Left ventricle myocardium superior (tissue), 1 donor: ENCODE measurements at regions not wholly inside any gene's neighbourhood (a gene's known extent, or its start where the extent isn't known, plus 50 kb on each side); places are given as distances from the start of the nearest gene placed in this dataset.
"Not testable (repeated sequence)": the region's sequence is repeated elsewhere in the genome, so short reads cannot be mapped to it uniquely, and the experiment has no call there.

ENCODE experiments used
- ATAC-seq: fragments of 200-7000 bp; cut with Tn5 transposase; one replicate; pipeline ENCODE4 v1.9.1; 2020; ENCODE audit warnings: mild to moderate bottlenecking, moderate library complexity
- DNase-seq: peaks from one replicate; pipeline ENCODE4 v3.0.0-alpha.2; 2020
- intact Hi-C: fragments of 100-400 bp; cut with micrococcal nuclease; formaldehyde crosslinking; loops from one replicate; pipeline ENCODE4 v1.11.0; 2022
- donor health status: DM: no; HTN: yes; CAD: no; lungs with severe emphysema.

DNA sequence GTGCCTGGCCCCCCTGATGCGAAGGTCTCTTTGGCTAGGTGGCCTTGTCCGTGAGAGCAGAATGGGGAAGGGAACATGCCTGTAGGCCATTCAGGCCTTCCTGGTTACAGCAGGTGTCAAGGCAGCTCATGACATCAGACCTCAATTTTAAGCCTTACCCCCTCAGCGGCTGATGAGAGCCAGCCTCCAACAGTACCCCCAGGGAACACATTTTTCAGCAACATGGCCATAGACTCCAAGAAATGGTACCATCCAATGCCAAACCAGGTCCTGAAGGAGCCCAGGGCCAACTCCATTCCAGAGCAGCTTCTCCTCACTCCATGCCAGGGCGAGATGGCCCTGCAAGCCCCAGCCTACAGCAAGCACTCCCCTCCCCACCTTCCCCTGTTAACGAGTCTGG is 199.2 kb downstream of the SMAD2 start:
- no peak for ATAC-seq
- intact Hi-C loops, result no loop called here
- DNase-seq, result no peak

DNA sequence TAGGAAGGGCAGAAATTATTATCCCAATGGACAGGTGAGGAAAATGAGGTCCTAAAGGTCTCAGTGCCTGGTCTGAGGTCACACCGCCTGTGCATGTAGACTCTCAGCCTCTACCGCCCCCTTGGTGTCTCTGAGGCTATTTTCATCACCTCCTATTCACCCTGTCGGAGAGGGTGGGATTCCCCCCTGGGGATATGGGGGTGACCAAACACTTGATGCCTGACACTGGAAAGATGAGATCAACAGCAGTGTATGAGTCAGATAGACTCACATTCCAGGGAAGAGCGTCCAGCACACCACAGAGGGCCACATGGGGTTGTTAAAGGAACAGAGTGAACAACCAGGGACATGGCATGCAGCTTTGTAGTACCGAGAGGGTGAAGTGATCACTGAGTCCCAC is 199.7 kb downstream of the SMAD2 start:
- intact Hi-C loops, result no loop called here
- ATAC-seq (no peak), DNase-seq (no peak)

DNA sequence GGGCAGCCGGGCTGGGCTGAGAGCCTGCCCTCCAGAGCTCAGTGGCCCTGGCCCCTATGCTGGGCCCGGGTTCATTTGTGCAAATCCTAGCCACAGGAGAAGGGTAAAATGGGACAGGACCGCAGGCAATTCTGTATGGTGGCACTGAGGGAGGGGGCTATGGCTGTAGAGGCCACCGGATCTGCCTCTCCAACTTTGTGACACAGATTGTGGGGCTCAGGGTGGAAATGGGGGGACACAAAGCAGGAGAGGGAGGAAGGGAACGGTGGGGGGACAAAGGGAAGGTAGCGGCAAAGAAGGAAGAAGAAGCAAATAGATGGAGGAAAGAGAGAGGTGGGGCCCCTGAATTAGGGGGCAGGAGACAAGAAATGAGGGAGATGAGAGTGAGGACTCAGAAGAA is 201.1 kb downstream of the SMAD2 start:
- intact Hi-C loops, result no loop called here
- ATAC-seq, result no peak
- DNase-seq, result no peak

DNA sequence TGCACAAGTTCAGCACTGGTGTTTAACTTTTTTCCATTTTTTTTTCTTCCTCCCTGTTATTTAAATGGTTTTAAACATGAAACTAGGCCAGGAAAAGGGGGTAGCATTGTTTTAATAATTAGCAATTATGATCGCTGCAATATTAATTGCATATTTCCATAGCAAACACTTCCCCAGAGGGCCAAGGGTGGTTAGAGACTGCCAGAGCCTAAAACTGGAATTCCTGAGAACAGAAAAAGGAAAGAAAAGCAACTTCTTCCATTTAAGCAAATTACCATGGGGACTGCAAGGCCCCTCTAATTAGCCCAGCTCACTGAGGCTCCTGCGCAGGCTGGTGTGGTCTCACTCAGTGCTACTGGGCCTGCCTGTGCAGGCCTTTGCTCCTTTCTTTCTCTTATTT is 201.5 kb downstream of the SMAD2 start:
- ATAC-seq, result no peak
- DNase-seq, result no peak
- intact Hi-C loops, result no loop called here

DNA sequence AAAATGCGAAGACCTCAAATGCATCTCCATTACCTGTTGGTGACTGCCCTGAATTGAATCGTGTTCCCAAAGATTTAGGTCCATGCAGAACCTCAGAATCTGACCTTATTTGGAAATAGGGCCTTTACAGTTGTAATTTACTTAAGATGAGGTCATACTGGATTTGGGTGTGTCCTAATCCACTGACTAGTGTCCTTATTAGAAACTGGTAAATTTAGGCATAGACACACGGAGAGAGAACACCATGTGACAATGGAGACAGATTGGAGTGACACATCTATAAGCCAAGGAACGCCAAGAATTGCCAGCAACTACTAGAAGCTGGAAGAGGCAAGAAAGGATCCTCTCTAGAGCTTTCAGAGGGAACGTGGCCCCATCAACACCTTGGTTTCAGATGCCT is 203.1 kb downstream of the SMAD2 start:
- intact Hi-C loops, result no loop called here
- ATAC-seq (no peak), DNase-seq (no peak)

DNA sequence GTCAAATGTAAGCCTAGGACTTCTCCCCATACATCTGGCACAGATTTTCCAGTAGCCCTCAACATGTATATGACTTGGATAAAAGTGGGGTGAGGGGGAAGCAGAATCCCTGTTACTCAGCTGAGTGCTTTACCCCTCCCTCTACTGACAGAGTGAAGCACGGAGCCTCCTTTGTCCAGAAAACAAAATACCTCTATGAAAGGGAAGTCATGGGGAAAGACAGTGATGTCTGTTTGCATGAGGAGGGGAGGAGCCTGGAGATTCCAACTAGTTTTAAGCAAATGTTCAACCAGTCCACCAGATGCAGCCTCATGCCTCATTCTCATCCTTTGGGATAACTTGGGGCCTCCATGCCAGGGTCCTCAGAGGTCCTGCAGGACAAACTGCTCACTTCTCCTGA is 203.9 kb downstream of the SMAD2 start:
- ATAC-seq (no peak), DNase-seq (no peak)
- intact Hi-C loops, result no loop called here

DNA sequence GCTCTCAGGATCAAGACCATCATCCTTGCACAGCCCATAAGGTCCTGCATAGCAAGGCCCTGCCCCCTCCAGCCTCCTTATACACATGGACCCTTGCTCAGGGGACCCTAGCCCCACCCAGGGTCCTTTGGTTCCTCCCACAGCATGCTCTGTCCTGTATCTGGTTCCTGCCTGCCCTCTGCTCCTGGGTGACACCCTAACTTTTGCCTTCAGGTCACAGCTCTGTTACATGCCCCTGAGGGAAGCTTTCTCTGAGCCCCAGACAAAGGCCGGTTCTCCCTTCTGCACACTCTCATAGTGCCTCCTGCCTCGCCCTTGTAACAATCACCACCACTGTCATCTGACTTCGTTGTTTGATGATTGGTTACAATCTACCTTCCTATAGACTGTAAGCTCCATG is 204.8 kb downstream of the SMAD2 start:
- DNase-seq (no peak), ATAC-seq (no peak)
- intact Hi-C loops, result no loop called here

DNA sequence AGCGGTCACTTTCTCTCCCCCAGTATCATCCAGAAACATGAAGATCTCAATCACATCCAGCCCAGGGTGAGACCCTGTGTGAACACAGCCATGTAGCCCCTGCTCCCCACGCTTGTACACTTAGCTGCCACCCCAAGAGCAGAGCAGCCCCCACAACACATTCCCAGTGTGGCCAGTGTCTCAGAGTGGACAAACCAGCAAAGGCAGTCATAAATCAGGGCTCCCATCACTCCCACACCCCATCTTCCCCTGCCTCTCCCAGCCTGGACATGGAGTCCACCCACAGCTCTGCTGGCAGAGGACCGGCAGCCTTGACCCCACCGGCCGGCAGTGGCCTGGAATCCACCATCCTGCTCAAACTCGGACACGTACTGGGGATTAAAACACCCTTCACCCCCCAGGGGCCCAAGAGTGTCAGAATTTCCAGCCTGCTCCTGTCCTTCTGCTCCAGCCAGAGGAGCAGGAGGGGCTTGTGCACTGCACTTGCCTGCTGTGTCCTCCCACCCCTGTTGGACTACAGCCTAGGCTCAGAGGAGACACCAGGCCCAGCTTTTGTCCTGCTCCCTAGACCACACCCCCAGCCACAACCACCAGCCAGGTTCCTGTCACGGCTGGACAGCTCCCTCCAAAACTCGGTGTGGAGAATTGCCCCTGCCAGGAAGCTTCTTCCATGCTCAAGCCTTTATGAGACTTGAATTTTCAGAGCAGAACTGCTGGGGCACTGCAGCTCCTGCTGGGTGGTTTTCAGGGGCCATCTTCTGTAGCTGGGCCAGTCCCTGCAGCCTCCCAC is 206.1 kb downstream of the SMAD2 start:
- no peak for DNase-seq
- ATAC-seq, result no peak
- intact Hi-C loops, result no loop called here

DNA sequence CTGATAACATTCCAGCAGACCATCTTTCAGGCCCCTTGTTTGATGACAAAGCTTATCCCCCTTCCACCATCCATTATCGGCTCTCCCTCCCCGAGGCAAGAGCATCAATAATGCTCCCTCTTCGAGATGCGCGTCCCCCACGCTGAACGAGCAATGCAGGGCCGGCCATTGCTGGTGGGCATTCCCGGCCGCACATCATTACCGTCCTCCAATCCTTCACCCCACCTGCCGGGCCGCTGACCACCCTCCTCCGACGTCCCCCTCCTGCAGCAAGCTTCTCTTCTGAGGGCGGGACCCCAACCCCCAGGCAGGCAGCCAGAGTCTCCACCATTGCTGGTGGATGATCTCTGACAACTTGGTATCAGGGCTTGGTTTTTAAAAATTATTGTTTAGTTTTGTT is 208.6 kb downstream of the SMAD2 start:
- DNase-seq, result no peak
- intact Hi-C loops, result no loop called here
- no peak for ATAC-seq

DNA sequence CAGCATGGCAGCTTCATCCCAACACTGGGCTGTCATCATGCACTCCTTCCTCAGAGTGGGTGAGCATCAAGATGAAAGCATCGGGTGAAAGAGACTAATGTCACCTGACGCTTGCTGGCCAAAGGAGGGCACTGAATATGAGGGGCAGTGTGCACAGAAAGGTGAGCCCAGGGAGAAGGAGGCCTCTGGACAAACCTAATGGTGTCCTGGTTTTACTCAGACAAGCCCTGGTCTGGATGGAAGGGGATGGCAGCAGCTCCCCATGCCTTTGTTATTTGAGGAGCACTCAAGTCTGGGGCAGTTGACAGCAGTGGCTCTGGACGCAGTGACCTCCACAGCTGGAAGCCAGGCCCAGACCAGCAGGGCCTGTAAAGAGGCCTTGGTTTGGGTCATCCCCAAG is 209.7 kb downstream of the SMAD2 start:
- intact Hi-C loops, result no loop called here
- ATAC-seq (no peak), DNase-seq (no peak)

DNA sequence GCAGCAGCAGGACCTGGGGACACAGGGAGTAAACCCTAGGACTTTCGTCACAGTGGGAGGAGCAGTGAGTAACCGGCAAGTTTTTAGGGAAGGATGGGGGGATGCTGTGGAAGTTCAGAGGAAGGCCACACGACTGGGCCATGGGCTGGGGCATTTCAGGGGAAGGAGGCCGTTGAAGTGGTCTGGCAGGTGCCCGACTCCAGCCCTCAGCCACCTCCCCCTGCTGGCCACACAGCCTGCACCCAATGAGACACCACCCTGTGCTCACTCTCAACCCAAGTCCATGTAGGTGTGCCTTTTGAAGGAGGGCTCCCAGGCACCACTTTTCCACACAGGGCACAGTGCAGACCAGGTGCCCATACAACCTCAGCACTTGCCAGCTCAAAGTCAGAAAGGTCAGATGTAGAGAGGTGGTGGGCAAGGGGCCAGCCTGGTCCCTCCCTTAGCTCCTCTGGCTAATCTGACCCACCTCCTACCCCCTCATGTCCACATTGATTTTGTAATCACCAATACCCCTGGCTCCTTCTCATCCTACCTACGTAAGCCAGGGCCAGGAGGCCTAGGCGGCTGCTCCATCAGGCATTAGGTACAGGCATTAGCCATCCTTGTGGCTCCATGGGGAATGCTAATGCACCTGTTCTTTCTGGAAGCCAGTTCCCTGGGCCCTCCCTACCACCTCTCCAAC is 211.2 kb downstream of the SMAD2 start:
- intact Hi-C loops, result no loop called here
- ATAC-seq, result no peak

DNA sequence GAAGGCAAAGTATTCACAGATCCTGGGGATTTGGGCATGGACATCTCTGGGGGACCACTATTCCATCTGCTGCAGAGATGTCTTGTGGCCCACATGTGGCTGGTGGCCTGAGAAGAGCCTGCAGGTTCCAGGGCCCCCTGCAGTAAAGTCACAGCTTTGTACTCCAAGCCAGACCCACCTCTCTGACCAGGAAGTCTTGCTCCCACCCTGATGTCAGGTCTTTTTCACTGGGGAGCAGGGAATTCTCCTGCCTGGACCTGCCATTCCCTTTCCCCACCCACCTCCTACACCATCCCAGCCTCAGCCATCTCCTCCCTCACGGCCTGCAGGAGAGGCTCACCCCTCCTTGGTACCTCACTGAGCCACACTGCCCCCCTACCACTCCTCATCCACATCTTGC is 211.8 kb downstream of the SMAD2 start:
- ATAC-seq (no peak), DNase-seq (no peak)
- intact Hi-C loops, result no loop called here

More for the DNA sequence above, 211.2 kb downstream of the SMAD2 start:
- no peak for DNase-seq

DNA sequence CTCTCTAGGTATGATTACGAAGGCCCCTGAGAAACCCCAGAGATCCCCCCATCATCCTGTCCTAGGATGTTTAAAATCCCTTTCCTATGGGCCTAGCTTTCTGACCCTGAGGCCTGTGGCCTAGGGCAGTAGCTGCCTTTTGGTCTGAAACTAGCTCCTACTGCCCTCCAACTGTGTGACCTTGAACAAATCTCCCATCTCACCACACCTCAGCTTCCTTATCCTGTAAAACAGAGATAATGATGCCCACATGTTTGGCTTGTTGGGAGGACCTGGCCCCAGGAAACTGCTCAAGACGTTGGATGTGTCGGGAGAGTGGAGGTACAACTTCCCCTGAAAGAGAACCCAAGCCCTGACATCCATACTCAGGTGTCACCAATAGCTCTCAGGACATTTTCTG is 213.2 kb downstream of the SMAD2 start:
- intact Hi-C loops, result no loop called here
- DNase-seq, result no peak
- no peak for ATAC-seq

DNA sequence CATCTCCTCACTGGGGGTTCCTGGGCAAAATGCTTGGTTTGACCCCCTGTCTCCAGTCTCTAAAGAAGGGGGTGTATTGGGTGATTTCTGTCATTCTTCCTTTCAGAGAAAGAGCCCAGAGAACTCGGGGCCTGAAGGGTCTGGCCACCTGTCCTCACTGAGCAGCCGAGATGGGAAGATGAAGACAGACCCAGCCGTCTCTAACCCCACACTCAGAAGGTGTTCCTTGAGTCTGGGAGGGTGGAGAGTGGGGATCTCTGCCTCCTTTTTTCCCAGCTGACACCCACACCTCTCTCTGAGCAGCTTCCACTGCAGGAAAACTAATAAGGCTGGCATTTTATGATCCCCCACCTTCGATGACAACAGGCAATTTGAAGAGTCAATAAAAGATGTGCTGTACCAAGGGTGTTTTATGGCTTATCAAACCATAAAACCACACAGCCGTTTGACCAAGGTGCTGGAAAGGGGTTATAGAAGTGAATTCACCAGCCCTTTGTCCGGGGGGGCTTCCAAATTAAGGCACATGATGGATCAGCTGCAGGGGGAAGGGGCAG is 213.8 kb downstream of the SMAD2 start:
- no peak for ATAC-seq
- no peak for DNase-seq
- intact Hi-C loops, result no loop called here

DNA sequence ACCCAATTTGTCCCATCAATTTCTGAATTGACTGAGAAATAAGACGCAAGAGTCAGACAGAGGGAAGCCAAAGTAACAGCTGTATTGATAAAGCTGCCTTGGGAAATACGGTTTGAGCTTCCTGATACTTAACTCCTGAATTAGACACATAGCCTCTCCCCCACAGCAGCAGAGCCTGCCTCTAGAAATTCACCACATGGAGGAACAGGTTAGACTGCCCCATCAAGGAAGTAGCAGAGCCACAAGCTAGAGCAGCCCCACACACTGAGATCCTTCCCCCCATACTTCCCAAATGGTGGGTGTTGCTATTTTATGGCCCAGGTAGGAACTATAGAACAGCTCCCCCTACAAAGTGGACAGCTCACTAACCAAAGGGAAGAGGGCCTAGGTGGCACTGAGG is 220.0 kb downstream of the SMAD2 start:
- intact Hi-C loops, result no loop called here
- ATAC-seq (no peak), DNase-seq (no peak)

DNA sequence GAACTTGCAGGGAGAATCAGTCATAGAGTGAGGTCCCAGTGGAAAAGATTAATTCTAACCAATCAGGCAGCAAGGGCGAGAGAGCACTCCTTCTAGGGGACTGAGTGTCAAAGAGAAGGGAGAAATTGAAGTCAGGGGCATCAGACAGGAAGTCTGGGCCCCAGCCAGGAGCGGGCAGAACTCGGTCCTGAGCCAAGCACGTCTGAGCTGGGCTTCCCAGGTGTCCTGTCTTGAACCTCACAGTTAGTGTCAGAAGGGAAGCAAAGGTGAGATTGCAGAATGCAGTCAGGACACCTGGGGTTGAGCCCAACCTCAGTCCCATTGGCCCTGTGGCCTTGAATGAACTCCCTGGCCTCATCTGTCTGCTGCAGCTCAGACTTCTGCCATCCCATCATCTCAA is 220.9 kb downstream of the SMAD2 start:
- no peak for ATAC-seq
- intact Hi-C loops, result no loop called here

DNA sequence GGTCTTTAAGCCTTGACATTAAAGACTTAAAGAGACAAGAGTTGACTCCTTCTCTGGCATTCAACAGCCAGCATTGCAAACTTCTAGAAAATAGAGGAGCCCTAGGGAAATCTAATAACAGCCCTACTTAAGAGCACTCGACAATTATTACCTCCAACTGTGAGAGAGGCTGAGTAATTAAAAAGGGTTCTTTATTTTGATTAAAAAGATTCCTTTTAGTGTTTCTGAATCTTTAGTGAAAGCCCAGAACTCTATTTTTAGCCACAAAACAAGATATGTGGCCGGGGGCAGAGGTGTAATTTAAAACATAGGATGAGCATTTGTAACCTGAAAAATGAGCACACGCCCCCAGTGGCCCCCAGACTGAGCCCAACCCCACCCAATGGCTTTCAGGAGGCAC is 222.3 kb downstream of the SMAD2 start:
- intact Hi-C loops, result no loop called here
- DNase-seq (no peak), ATAC-seq (no peak)

More for the DNA sequence above, 220.9 kb downstream of the SMAD2 start:
- DNase-seq, result no peak

DNA sequence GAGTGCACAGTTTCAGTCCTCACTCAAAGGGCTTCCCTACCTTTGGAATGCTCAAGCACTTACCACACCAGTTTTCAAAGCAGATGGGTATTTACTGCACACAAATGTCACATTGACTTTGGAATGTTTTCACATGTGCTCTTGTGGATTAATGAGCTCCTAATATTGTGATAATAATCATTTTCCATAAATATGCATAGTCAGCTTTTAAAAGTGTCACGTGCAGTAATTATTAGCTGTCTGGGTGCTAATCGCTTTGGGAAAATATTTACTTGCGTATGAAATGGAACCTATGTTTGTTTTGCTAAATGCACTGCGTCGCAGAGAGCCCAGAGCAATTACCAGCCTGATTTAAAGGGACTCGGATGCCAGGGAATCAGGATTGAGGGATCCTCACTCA is 229.3 kb downstream of the SMAD2 start:
- no peak for DNase-seq
- intact Hi-C loops, result no loop called here
- ATAC-seq, result no peak

DNA sequence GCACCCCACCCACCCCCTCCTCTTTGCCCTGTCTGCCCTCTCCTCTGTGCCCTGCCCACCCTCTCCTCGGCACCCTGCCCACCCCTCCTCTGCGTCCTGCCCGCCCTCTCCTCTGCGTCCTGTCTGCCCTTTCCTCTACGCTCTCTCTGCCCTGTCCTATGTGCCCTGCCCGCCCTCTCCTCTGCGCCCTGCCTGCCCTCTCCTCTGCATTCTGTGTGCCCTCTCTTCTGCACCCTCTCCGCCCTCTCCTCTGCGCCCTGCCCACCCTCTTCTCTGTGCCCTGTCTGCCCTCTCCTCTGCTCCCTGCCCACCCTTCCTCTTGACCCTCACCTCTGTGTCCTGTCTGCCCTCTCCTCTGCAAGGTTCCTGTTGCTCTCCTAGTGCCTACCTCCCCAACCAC is 233.6 kb downstream of the SMAD2 start:
- no peak for ATAC-seq
- DNase-seq, result no peak
- intact Hi-C loops, result no loop called here

DNA sequence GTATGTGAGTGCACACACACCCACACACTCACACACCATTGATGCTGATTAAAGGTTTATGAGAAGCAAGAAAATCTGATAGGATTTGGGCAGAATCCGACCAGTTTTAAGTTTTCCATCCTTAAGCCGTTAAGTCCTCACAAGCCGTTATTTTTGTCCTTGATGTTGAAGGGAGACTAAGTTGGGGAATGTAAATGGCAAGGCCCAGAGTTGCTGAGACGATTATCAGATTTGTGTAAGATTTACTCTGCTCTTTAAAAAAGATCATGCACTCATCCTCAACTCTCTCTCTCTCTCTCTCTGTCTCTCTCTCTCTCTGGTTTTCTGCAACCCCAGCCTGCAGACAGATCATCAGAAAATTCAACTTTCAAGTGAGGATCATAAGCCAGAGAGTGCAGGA is 238.8 kb downstream of the SMAD2 start:
- ATAC-seq, result no peak
- DNase-seq, result no peak
- intact Hi-C loops, result no loop called here

DNA sequence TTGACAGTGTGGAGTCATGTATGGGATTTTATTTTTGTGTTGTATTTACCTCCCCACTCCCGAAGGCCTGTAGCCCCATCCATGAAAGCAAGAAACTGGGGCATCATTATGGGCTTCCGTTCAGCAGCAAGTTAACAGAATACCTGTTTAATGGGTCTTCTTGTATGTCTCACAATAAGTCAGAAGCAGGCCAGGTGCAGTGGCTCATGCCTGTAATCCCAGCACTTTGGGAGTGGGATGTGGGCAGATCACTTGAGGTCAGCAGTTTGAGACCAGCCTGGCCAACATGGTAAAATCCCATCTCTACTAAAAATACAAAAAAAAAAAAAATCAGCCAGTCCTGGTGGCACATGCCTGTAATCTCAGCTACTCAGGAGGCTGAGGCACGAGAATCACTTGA is 239.7 kb downstream of the SMAD2 start:
- intact Hi-C loops, DNase-seq, ATAC-seq: not testable (repeated sequence)
